Adrenal gland (tissue), 9 donors: ENCODE measurements at regions not wholly inside any gene's neighbourhood (a gene's known extent, or its start where the extent isn't known, plus 50 kb on each side); places are given as distances from the start of the nearest gene placed in this dataset.
"Not testable (repeated sequence)": the region's sequence is repeated elsewhere in the genome, so short reads cannot be mapped to it uniquely, and the experiment has no call there.

ENCODE experiments used
- DNase-seq, 7 donors: peaks; one replicate each; pipeline ENCODE4 v3.0.0-alpha.2; 2019 to 2020
- H3K27ac ChIP-seq, 5 donors: fragments of 200-600 bp; sonication (generic) in 4 of 5; 1 replicate in 3 of 5; 2 replicates in 2 of 5; pipeline versions ENCODE4 v1.5.1 to v1.8.0; 2016 to 2020; ENCODE audit warnings: mild to moderate bottlenecking in 1 of 5
- H3K27me3 ChIP-seq: fragments of 200-600 bp; 2 replicates; pipeline ENCODE4 v1.8.0; 2021
- H3K36me3 ChIP-seq, 2 donors: fragments of 200-600 bp; replicated peaks in 1 of 2; 1 replicate in 1 of 2; 2 replicates in 1 of 2; pipeline versions ENCODE4 v1.5.1 to v1.8.0; 2018 to 2022
- H3K4me1 ChIP-seq, 2 donors: fragments of 200-600 bp; replicated peaks in 1 of 2; 1 replicate in 1 of 2; 2 replicates in 1 of 2; pipeline versions ENCODE4 v1.5.1 to v1.8.0; 2018 to 2021
- H3K4me3 ChIP-seq, 4 donors: fragments of 200-600 bp; sonication (generic) in 3 of 4; one replicate each; pipeline ENCODE4 v1.5.1; 2016 to 2018
- H3K9me3 ChIP-seq, 3 donors: fragments of 200-600 bp; sonication (generic) in 1 of 3; replicated peaks in 1 of 3; 1 replicate in 2 of 3; 2 replicates in 1 of 3; pipeline versions ENCODE4 v1.5.1 to v1.8.0; 2016 to 2021
- WGBS, 4 donors: extraction: QIAGEN DNeasy Blood & Tissue Kit in 2 of 4; methylation state at CpG; one replicate each; pipeline versions ENCODE4 v1.1.5 to v1.1.7; 2013 to 2017; 5-methylcytosine and 5-hydroxymethylcytosine counted together
- intact Hi-C, 2 donors: fragments of 100-400 bp; cut with DNase I; formaldehyde crosslinking; loops; one replicate each; pipeline versions ENCODE4 v1.14.1 to v1.15.0; 2022 to 2023
- TF ChIP-seq, protein P1 (sequence below), 6 experiments: fragments of 450-650 bp in 4 of 6; fragments of 200-600 bp in 2 of 6; sonication (generic) in 1 of 6; IDR thresholded peaks; 1 replicate in 5 of 6; 2 replicates in 1 of 6; pipeline versions ENCODE4 v1.5.1 to v1.8.0; 2016 to 2021; ENCODE audit warnings: antibody characterized with exemption in 6 of 6, mild to moderate bottlenecking in 2 of 6, moderate library complexity in 1 of 6
- donor health status: healthy with polysubstance abuse.
- donor health status: Bipolar disorder and iron deficiency.
- donor health status: DM: yes; HTN: yes; CAD: no.
- donor health status: DM: no; HTN: no; CAD: no.
- donor health status: DM: no; HTN: no; CAD: no.

DNA sequence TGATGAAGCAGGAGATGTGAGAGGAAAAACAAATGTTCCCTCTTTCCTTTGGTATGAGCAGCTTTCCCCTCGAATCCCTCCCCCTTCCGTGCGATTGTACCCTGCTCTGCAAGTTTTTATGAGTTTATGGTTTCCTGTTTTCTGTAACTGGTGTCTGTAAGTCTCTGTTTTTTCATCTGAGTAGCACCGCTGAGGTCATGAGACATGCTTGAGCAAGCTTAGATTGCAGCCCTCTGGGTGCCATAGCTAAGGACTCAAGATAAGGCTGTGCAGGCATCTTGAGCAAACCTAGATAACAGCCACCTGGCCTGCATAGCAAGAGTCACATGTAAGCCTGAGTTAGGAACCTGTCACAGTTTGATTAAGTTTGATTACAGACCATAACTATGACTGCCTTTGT is 165.2 kb upstream of the TGIF2LX start:
- H3K36me3 ChIP-seq, H3K27ac ChIP-seq, H3K4me3 ChIP-seq, H3K4me1 ChIP-seq, H3K9me3 ChIP-seq, H3K27me3 ChIP-seq, DNase-seq, intact Hi-C loops: not testable (repeated sequence)
- 70 to 87% (median 73%) methylated on average over 4 of the region's 4 CpGs for WGBS, 4 donors

DNA sequence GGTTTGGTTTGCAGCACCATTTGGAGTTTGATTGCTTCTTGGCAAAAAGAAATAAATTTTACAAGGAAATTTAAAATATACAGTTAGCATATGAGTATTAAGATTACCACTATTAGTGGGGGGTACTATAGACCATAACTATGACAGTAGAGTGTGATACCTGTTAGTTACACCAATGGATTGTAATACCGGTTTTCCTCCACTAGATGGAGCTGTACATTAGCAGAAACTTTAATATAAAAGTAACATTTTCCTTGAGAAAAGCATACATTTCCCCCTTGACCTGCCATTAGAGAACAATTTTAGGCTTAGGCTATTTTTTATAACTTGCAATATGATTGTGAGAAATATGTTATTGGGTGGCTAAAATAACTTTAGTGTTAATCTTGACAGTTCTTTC is 163.9 kb upstream of the TGIF2LX start:
- TF ChIP-seq, protein P1, sequence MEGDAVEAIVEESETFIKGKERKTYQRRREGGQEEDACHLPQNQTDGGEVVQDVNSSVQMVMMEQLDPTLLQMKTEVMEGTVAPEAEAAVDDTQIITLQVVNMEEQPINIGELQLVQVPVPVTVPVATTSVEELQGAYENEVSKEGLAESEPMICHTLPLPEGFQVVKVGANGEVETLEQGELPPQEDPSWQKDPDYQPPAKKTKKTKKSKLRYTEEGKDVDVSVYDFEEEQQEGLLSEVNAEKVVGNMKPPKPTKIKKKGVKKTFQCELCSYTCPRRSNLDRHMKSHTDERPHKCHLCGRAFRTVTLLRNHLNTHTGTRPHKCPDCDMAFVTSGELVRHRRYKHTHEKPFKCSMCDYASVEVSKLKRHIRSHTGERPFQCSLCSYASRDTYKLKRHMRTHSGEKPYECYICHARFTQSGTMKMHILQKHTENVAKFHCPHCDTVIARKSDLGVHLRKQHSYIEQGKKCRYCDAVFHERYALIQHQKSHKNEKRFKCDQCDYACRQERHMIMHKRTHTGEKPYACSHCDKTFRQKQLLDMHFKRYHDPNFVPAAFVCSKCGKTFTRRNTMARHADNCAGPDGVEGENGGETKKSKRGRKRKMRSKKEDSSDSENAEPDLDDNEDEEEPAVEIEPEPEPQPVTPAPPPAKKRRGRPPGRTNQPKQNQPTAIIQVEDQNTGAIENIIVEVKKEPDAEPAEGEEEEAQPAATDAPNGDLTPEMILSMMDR (IDR thresholded peaks at IDR 0.05): peak in 5 of 6 experiments; percentile 19 to 62 (median 34)
- intact Hi-C loops, H3K9me3 ChIP-seq, DNase-seq, H3K27me3 ChIP-seq, H3K36me3 ChIP-seq, H3K4me3 ChIP-seq, H3K4me1 ChIP-seq, H3K27ac ChIP-seq: not testable (repeated sequence)
- 0% methylated on average over 1 of the region's 1 CpG for WGBS, 4 donors

DNA sequence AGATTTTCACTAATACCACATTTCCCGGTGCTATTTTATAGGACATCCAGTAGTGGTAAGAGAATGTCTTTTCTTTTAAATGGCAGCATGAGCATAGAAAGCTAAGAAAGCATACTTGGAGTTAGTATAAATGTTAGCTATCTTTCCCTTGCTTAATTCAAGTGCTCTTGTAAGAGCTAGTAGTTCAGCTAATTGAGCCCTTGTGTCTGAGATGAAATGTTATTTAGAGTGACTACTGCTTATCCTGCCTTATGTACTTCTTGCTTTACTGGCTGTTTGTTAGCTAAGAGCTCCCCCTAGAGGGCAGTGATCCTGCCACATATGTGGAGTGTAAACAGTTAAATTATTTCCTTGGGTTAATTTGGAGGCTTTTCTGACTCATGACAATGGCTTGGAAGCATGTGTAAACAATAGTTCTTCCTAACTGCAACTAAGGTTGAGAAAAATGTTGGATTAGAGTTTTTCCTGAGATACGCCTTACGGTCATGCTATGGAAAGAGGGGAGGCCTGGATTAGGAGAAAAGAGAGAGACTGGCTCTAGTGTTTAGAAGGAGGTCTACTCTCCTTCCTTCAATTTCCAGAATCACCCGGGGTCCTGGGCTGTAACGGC is 162.5 kb upstream of the TGIF2LX start:
- H3K4me1 ChIP-seq, H3K9me3 ChIP-seq, H3K36me3 ChIP-seq, H3K27me3 ChIP-seq, DNase-seq, H3K4me3 ChIP-seq, H3K27ac ChIP-seq, intact Hi-C loops: not testable (repeated sequence)
- WGBS, 4 donors: 66 to 83% (median 78%) methylated on average over 5 of the region's 5 CpGs

DNA sequence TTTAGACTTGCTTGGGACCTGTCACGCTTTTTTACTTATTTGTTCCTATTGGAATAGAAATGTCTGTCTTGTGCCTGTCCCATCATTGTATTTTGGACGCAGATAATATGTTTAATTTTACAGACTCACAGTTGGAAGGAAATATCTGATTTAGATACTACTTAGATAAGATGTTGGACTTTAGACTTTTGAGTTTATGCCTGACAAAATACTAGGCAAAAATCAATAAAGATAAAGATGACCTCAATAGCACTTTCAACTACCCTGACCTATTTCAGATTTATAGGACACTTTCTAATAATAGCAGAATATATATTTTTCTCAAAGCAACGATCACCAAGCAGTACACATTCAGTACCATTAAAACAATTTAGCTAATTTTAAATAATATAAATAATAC is 150.1 kb upstream of the TGIF2LX start:
- H3K4me3 ChIP-seq, H3K36me3 ChIP-seq, intact Hi-C loops, H3K27ac ChIP-seq, DNase-seq, H3K27me3 ChIP-seq, H3K9me3 ChIP-seq, H3K4me1 ChIP-seq: not testable (repeated sequence)
- WGBS, 4 donors: 44 to 64% (median 59%) methylated on average over 3 of the region's 3 CpGs

DNA sequence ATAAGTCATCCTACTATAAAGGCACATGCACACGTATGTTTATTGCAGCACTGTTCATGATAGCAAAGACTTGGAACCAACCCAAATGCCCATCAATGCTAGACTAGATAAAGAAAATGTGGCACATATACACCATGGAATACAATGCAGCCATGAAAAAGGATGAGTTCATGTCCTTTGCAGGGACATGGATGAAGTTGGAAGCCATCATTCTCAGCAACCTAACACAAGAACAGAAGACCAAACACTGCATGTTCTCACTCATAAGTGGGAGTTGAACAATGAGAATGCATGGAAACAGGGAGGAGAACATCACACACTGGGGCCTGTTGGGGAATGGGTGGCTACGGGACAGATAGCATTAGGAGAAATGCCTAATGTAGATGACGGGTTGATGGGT is 110.3 kb upstream of the TGIF2LX start:
- WGBS, 4 donors: 73 to 87% (median 78%) methylated on average over 2 to 3 of the region's 3 CpGs
- H3K4me3 ChIP-seq, H3K36me3 ChIP-seq, H3K27me3 ChIP-seq, intact Hi-C loops, H3K4me1 ChIP-seq, H3K27ac ChIP-seq, DNase-seq, H3K9me3 ChIP-seq: not testable (repeated sequence)

DNA sequence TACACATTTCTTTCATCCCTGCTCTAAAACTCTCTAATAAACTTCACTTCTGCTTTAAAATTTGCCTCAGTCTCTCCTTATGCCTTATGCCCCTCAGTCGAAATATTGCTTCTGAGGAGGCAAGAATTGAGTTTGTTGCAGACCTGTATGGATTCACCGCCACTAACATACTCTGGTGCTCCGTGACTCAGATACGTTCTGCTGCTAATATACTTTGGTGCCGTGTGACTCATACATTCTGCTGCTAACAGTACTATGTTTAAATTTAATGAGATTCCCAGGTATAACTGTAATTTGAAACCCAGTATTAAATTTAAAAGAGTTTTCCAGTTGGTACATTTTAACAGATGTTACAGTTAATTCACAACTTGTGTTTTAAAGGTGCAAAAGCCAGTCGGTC is 82.0 kb upstream of the TGIF2LX start:
- H3K36me3 ChIP-seq, H3K27ac ChIP-seq, DNase-seq, H3K4me3 ChIP-seq, intact Hi-C loops, H3K27me3 ChIP-seq, H3K9me3 ChIP-seq, H3K4me1 ChIP-seq: not testable (repeated sequence)
- 80 to 88% (median 84%) methylated on average over 6 of the region's 6 CpGs for WGBS, 4 donors

DNA sequence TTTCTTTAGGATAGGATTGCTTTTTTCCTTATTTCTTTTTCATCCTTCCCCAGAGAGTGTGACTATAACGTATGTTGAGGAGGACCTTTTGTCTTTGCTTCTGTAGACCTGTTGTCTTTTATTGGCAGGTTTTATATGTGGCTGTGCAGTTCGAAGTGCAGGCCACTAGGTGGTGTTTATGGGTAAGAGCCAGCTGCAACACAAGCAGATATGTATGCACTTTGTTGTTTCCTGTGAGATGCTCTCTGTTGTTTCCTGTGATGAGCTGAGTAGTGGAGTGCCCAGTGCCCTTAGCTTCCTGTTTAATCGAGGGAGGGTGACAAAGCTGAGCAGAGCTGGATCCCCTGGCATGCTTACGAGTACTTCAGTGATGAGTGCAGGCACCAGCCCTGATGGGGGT is 50.0 kb upstream of the TGIF2LX start:
- H3K4me1 ChIP-seq, H3K36me3 ChIP-seq, H3K4me3 ChIP-seq, H3K27me3 ChIP-seq, intact Hi-C loops, H3K9me3 ChIP-seq, H3K27ac ChIP-seq: not testable (repeated sequence)
- WGBS, 4 donors: 0 to 27% (median 18%) methylated on average over 1 to 4 of the region's 4 CpGs
- DNase-seq: peak; percentile 16 to 57 (median 24)
- TF ChIP-seq, protein P1 (IDR thresholded peaks at IDR 0.05): peak in 5 of 6 experiments; percentile 14 to 50 (median 39)
